Hepatocyte (in vitro differentiated cells): ENCODE measurements at regions not wholly inside any gene's neighbourhood (a gene's known extent, or its start where the extent isn't known, plus 50 kb on each side); places are given as distances from the start of the nearest gene placed in this dataset.

Experiments used
- EZH2 ChIP-seq: fragments of 200-600 bp; sonication (generic); IDR thresholded peaks from 2 replicates; pipeline ENCODE4 v1.6.1; 2016; ENCODE audit warnings: antibody characterized with exemption, mild to moderate bottlenecking, borderline replicate concordance
- TF ChIP-seq, protein P1 (sequence below): fragments of 200-600 bp; sonication (generic); IDR thresholded peaks from 2 replicates; pipeline ENCODE4 v1.5.1; 2016; ENCODE audit warnings: antibody characterized with exemption, mild to moderate bottlenecking; ENCODE audit not compliant: poor library complexity

DNA sequence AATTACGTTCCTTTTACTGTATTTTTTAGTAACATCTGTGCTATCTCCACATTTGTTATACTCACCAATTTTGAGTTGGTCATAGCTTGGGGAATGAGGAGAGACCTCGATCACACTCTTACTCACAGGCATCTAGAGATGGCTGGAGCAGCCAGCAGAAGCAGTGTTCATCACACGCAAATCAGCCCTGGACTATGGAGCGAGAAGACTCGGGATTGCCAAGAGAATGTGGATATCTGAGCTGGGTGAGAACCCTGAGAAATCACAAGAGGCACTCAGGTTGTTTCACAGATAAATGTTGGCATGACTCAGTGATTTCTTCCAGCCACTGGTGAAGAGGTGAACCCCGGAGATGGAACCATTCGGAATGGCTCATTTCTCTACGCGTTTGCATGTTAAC, 820.1 kb upstream of the IGFBP3 start:
- TF ChIP-seq, protein P1, sequence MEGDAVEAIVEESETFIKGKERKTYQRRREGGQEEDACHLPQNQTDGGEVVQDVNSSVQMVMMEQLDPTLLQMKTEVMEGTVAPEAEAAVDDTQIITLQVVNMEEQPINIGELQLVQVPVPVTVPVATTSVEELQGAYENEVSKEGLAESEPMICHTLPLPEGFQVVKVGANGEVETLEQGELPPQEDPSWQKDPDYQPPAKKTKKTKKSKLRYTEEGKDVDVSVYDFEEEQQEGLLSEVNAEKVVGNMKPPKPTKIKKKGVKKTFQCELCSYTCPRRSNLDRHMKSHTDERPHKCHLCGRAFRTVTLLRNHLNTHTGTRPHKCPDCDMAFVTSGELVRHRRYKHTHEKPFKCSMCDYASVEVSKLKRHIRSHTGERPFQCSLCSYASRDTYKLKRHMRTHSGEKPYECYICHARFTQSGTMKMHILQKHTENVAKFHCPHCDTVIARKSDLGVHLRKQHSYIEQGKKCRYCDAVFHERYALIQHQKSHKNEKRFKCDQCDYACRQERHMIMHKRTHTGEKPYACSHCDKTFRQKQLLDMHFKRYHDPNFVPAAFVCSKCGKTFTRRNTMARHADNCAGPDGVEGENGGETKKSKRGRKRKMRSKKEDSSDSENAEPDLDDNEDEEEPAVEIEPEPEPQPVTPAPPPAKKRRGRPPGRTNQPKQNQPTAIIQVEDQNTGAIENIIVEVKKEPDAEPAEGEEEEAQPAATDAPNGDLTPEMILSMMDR: no peak
- TF ChIP-seq EZH2: no peak
